Activated CD8-positive, alpha-beta T cell treated with anti-CD3 and anti-CD28 coated beads for 36 hours (primary cell): ENCODE measurements at regions not wholly inside any gene's neighbourhood (a gene's known extent, or its start where the extent isn't known, plus 50 kb on each side); places are given as distances from the start of the nearest gene placed in this dataset.

Experiments
- ATAC-seq: fragments of 200-7000 bp; cut with Tn5 transposase; one replicate; pipeline ENCODE4 v1.10.0; 2021; ENCODE audit warnings: mild to moderate bottlenecking, moderate library complexity
- CTCF ChIA-PET: fragments of 350-600 bp; sonication (Branson Sonifier 250); formaldehyde crosslinking; loops from one replicate; lab custom pipeline; 2021; ENCODE audit warnings: antibody characterized with exemption; lab: Charles Lee
- POLR2A ChIA-PET: fragments of 350-600 bp; sonication (Branson Sonifier 250); formaldehyde crosslinking; loops from one replicate; lab custom pipeline; 2021; ENCODE audit warnings: antibody characterized with exemption; lab: Charles Lee
- DNase-seq: peaks from one replicate; pipeline ENCODE4 v3.0.0-alpha.2; 2020
- H3K27ac Mint-ChIP-seq: one replicate; pipeline ENCODE4 v1.8.0; 2021; ENCODE audit warnings: mild to moderate bottlenecking, mixed read lengths
- H3K27me3 Mint-ChIP-seq: one replicate; pipeline ENCODE4 v1.8.0; 2021; ENCODE audit warnings: mixed read lengths
- H3K36me3 Mint-ChIP-seq: one replicate; pipeline ENCODE4 v1.8.0; 2021; ENCODE audit warnings: low read depth, mixed read lengths
- H3K4me1 Mint-ChIP-seq: one replicate; pipeline ENCODE4 v1.8.0; 2021; ENCODE audit warnings: low read depth, mixed read lengths
- H3K4me3 Mint-ChIP-seq: one replicate; pipeline ENCODE4 v1.8.0; 2021; ENCODE audit warnings: mild to moderate bottlenecking, moderate library complexity, mixed read lengths
- H3K9me3 Mint-ChIP-seq: one replicate; pipeline ENCODE4 v1.8.0; 2021; ENCODE audit warnings: mixed read lengths
- CTCF ChIP-seq: fragments of 200-600 bp; IDR thresholded peaks from one replicate; pipeline ENCODE4 v1.8.0; 2022; ENCODE audit warnings: antibody characterized with exemption, mild to moderate bottlenecking
- intact Hi-C: fragments of 100-400 bp; cut with micrococcal nuclease; formaldehyde crosslinking; loops from one replicate; pipeline ENCODE4 v1.10.0; 2022

DNA sequence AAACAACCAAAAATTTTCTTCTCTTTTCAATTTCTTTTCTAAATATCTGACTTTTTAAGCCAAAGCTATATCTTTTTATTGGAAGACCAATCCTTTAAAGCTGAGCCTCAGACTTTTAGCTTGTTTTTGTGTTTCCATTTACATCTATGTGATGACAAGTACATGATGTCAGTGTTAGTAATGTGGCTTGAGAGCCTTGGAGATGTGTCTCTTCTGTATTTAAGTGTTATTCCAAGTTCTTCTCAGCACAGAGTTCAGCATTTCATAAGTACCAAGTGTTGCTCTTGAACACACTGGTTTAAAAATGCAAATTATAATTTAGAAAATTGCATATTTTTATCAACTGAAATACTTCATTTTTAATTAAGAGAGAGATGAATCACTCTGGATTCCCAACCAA is 948.9 kb upstream of the FLRT2 start:
- Mint-ChIP-seq H3K4me3 (no peak overlapping the region), H3K27ac (no peak overlapping the region), H3K4me1 (no peaks in the 10 kb centered on the region), H3K27me3 (no peaks in the 10 kb centered on the region), H3K36me3 (no peaks in the 10 kb centered on the region), H3K9me3 (peaks cover 7% of the 10 kb centered on the region)
- DNase-seq: no peak
- no peak for ATAC-seq
- CTCF ChIA-PET: no interaction called here
- POLR2A ChIA-PET: no interaction called here
- no peak for TF ChIP-seq CTCF
- intact Hi-C loops: no loop called here

DNA sequence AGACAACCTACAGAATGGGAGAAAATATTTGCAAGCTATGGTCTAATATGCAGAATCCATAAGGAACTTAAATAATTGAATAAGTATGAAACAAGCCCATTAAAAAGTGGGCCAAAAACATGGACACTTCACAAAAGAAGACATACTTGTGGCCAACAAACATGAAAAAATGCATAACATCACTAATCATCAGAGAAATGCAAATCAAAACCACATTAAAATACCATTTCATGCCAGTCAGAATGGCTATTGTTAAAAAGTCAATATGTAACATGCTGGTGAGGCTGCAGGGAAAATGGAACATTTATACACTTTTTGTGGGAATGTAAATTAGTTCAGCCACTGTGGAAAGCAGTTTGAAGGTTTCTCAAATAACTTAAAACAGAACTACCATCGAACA is 945.4 kb upstream of the FLRT2 start:
- Mint-ChIP-seq H3K36me3 (no peaks in the 10 kb centered on the region), H3K27ac (no peak overlapping the region), H3K4me1 (no peaks in the 10 kb centered on the region), H3K4me3 (no peak overlapping the region), H3K27me3 (no peaks in the 10 kb centered on the region), H3K9me3 (peaks cover 12% of the 10 kb centered on the region)
- no peak for ATAC-seq
- CTCF ChIA-PET: no interaction called here
- no peak for TF ChIP-seq CTCF
- intact Hi-C loops: no loop called here
- POLR2A ChIA-PET: no interaction called here
- no peak for DNase-seq

DNA sequence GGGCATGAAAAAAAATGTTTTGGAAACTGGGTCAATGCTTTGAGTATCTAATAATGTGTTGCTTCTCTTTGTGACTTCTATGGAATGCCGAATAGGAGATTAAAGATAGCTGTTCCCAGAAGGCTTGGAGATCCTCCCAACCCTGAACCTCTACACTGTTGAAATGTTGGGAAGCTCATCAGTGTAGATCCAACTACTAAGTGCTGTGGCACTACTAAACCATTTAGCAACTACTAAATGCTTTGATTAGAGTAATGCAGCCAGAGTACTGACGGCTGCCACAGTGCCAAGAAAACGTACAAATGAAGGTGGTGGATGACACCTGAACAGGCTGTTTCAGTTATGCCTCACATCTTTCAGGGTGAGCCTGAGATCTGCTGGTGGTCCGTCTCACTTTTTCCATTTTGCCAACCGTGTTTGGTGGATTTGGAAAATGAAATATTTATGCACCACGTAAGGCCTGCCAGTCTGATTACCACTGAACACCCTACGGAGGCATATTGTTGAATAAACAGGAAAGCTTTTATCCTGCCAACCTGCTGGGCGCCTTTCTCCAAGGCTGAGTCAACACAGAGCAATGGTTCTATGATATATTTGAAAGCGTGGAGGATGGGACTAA is 938.0 kb upstream of the FLRT2 start:
- Mint-ChIP-seq H3K9me3 (peaks cover 6% of the 10 kb centered on the region), H3K4me3 (no peak overlapping the region), H3K27me3 (no peaks in the 10 kb centered on the region), H3K4me1 (no peaks in the 10 kb centered on the region), H3K27ac (no peak overlapping the region), H3K36me3 (no peaks in the 10 kb centered on the region)
- POLR2A ChIA-PET: no interaction called here
- CTCF ChIA-PET: no interaction called here
- intact Hi-C loops: no loop called here
- no peak for TF ChIP-seq CTCF
- ATAC-seq (no peak), DNase-seq (no peak)

DNA sequence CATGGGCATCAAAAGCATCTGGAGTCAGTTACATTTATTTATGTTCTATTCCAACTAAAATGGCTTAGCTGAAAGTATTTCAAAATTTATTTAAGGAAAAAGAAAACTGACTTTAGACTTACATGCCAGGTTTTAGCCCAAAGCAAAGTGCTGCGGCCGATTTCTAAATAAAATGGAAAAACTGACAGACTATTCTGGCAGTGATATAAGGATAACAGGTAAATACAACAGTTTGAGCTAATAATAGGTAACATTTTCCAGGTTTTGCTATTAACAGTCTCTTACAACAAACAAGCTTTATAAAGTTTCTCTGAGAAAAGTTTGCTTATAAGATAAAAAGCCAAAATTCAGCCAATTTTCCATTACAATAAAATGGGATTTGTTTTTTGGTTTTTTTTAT is 937.2 kb upstream of the FLRT2 start:
- Mint-ChIP-seq H3K27ac (no peak overlapping the region), H3K4me3 (no peak overlapping the region), H3K9me3 (peaks cover 2% of the 10 kb centered on the region), H3K4me1 (no peaks in the 10 kb centered on the region), H3K36me3 (no peaks in the 10 kb centered on the region), H3K27me3 (no peaks in the 10 kb centered on the region)
- ChIA-PET CTCF (no interaction called here), POLR2A (no interaction called here)
- no peak for TF ChIP-seq CTCF
- intact Hi-C loops: no loop called here
- no peak for DNase-seq
- no peak for ATAC-seq

DNA sequence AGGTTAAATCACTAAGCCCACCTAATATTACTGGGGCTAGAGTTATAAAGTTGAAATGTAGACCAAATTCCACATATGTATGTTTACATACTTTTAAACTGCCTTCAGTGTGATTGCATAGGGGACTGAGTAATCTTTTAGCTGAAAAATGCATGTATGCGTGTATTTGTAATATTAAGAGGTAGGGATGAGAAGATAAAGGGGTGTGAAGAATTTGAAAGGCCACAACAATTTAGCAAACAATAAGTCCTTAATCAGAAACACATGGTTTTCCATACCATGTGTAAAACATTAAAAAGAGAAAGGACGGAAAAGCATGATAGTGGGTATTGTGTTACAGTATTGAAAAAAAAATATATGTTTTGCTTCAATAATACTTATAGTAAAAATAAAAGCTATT is 919.9 kb upstream of the FLRT2 start:
- Mint-ChIP-seq H3K4me1 (no peaks in the 10 kb centered on the region), H3K4me3 (no peak overlapping the region), H3K9me3 (peaks cover under 1% of the 10 kb centered on the region), H3K36me3 (no peaks in the 10 kb centered on the region), H3K27ac (no peak overlapping the region), H3K27me3 (no peaks in the 10 kb centered on the region)
- intact Hi-C loops: no loop called here
- ATAC-seq: no peak
- CTCF ChIA-PET: no interaction called here
- no peak for DNase-seq
- no peak for TF ChIP-seq CTCF
- POLR2A ChIA-PET: no interaction called here
